HFF-Myc (cell line): ENCODE measurements at regions not wholly inside any gene's neighbourhood (a gene's known extent, or its start where the extent isn't known, plus 50 kb on each side); places are given as distances from the start of the nearest gene placed in this dataset.

ENCODE experiments used
- DNase-seq: peaks from one replicate; pipeline ENCODE4 v3.0.0-alpha.2; 2011; ENCODE audit warnings: low read depth; ENCODE audit errors: extremely low read depth
- H3K4me3 ChIP-seq: replicated peaks from 2 replicates; pipeline ENCODE4 v1.5.1; 2011; ENCODE audit warnings: low read depth, mild to moderate bottlenecking, control low read depth, low read length
- CTCF ChIP-seq: IDR thresholded peaks from 2 replicates; pipeline ENCODE4 v1.5.1; 2012; ENCODE audit warnings: mild to moderate bottlenecking, low read depth, low read length, control low read depth; ENCODE audit errors: missing control alignments

GRCh38 chr11:92545906-92546471, 321.4 kb downstream of the FAT3 start:
- H3K4me3 ChIP-seq: no peak overlapping the region
- no peak for DNase-seq
- no peak for TF ChIP-seq CTCF

GRCh38 chr11:92546603-92547002, 322.0 kb downstream of the FAT3 start:
- DNase-seq: no peak
- H3K4me3 ChIP-seq: no peak overlapping the region
- TF ChIP-seq CTCF: no peak

DNA sequence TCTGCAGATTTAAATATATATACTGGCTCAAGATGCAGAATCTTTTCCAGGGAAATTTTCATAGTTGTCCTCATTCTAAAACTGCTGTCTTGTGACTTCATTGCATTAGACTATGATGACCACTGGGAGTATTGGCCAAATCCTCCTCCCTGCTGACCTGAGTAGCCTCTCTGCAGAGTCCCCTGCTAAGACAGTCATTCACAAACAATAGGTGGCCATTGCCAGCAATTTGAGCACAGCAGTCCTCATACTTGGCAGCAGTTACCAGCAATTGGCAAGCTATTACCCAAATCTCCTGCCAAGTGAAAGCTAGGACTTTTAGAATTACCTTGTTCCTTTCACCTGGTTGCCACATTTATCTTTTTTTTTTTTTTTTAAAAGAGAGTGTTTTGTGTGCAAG, 325.8 kb downstream of the FAT3 start:
- H3K4me3 ChIP-seq: no peak overlapping the region
- DNase-seq: no peak
- no peak for TF ChIP-seq CTCF

- no peak for DNase-seq
- H3K4me3 ChIP-seq: no peak overlapping the region
- TF ChIP-seq CTCF: no peak
These were observed 326.3 kb downstream of the FAT3 start for GRCh38 chr11:92550871-92551270.

GRCh38 chr11:92552942-92553341, 328.3 kb downstream of the FAT3 start:
- no peak overlapping the region for H3K4me3 ChIP-seq
- no peak for TF ChIP-seq CTCF
- DNase-seq: no peak

DNA sequence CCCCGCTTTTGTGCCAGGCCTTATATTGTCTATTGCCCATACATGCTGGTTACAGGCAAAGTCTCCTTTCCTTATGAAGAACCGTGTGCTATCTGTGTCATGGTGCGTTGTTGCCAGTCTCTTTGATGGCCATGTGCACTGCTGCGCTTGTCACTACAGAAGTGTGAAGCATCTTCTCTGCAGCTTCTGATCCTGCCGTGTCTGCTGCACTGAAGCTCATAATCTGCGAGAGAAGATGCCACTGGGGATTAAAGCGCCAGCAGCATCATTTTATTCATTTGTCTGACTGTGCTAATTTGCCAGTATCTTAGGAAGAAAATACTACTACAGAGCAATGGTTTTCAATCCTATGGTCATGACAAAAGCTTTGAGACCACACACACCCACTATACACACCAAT, 330.1 kb downstream of the FAT3 start:
- DNase-seq: no peak
- no peak overlapping the region for H3K4me3 ChIP-seq
- TF ChIP-seq CTCF: no peak

DNA sequence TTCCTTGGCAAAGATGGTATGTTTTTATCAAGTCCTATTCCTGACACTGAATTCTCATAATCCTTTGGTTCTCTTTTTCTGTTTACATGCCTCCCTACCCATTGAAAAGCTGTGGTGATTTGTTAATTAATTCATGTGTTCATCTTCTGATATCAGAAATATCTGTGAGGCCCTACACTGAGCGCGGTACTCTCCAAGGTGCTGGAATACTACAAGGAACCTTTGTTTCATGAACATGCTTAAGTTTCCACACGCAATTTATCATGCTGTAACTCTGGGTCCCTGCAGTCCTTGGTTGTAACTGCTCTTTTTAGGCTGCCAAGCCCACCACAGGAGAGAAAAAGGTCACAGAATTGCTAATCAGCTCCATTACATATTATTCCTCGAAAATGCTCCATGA, 331.8 kb downstream of the FAT3 start:
- no peak overlapping the region for H3K4me3 ChIP-seq
- no peak for DNase-seq
- TF ChIP-seq CTCF: no peak
